Caco-2 (cell line): ENCODE measurements at regions not wholly inside any gene's neighbourhood (a gene's known extent, or its start where the extent isn't known, plus 50 kb on each side); places are given as distances from the start of the nearest gene placed in this dataset.

Experiments used
- BruUV-seq: library from RNA; stranded (reverse); fragments of 400-500 nt; replicated peaks from 2 replicates; lab custom pipeline; 2021; lab: Mats Ljungman, UMichigan
- CTCF ChIA-PET: fragments of 300-600 bp; sonication (Branson Sonifier 250); formaldehyde crosslinking; loops from one replicate; lab custom pipeline; 2022; ENCODE audit warnings: antibody characterized with exemption; lab: Charles Lee
- POLR2A ChIA-PET: fragments of 300-600 bp; sonication (Branson Sonifier 250); formaldehyde crosslinking; loops from one replicate; lab custom pipeline; 2022; ENCODE audit warnings: antibody characterized with exemption; lab: Charles Lee
- DNase-seq, 2 experiments: peaks; one replicate each; pipeline versions ENCODE4 v3.0.0 to v3.0.0-alpha.2; 2020 to 2022
- H3K27me3 ChIP-seq: replicated peaks from 2 replicates; pipeline ENCODE4 v1.6.0; 2011; ENCODE audit warnings: low read length; ENCODE audit not compliant: control insufficient read depth, insufficient read depth
- H3K36me3 ChIP-seq: 2 replicates; pipeline ENCODE4 v1.5.1; 2011; ENCODE audit warnings: low read length; ENCODE audit not compliant: control insufficient read depth, insufficient read depth
- H3K4me1 ChIP-seq: fragments of 250-450 bp; sonication (Bioruptor Pico); 2 replicates; pipeline ENCODE4 v1.5.1; 2020; ENCODE audit warnings: mild to moderate bottlenecking
- H3K4me3 ChIP-seq: 2 replicates; pipeline ENCODE4 v1.5.1; 2011; ENCODE audit warnings: low read depth, mild to moderate bottlenecking, control low read depth, low read length
- H3K9me3 ChIP-seq: fragments of 250-450 bp; sonication (Bioruptor Pico); 2 replicates; pipeline ENCODE4 v1.5.1; 2020; ENCODE audit warnings: mild to moderate bottlenecking, moderate library complexity
- H3K27ac Mint-ChIP-seq: one replicate; pipeline ENCODE4 v1.8.0; 2022; ENCODE audit warnings: mixed read lengths; ENCODE audit not compliant: unreplicated experiment
- H3K27me3 Mint-ChIP-seq: one replicate; pipeline ENCODE4 v1.8.0; 2022; ENCODE audit warnings: mixed read lengths; ENCODE audit not compliant: insufficient read depth, unreplicated experiment
- H3K36me3 Mint-ChIP-seq: one replicate; pipeline ENCODE4 v1.8.0; 2022; ENCODE audit warnings: mild to moderate bottlenecking, mixed read lengths; ENCODE audit not compliant: insufficient read depth, unreplicated experiment
- H3K4me1 Mint-ChIP-seq: one replicate; pipeline ENCODE4 v1.8.0; 2022; ENCODE audit warnings: low read depth, mixed read lengths; ENCODE audit not compliant: unreplicated experiment
- H3K4me3 Mint-ChIP-seq: one replicate; pipeline ENCODE4 v1.8.0; 2022; ENCODE audit warnings: mild to moderate bottlenecking, moderate library complexity, mixed read lengths; ENCODE audit not compliant: unreplicated experiment
- H3K9me3 Mint-ChIP-seq: one replicate; pipeline ENCODE4 v1.8.0; 2022; ENCODE audit warnings: mixed read lengths; ENCODE audit not compliant: unreplicated experiment
- CTCF ChIP-seq, 2 experiments: fragments of 200-600 bp in 1 of 2; IDR thresholded peaks; 1 replicate in 1 of 2; 2 replicates in 1 of 2; pipeline versions ENCODE4 v1.5.1 to v1.8.0; 2011 to 2022; ENCODE audit warnings: antibody characterized with exemption in 1 of 2, control low read depth in 1 of 2, inconsistent platforms in 1 of 2, low read depth in 1 of 2, low read length in 1 of 2, mild to moderate bottlenecking in 1 of 2, moderate library complexity in 1 of 2; ENCODE audit not compliant: insufficient read depth in 1 of 2, severe bottlenecking in 1 of 2, unreplicated experiment in 1 of 2
- intact Hi-C: fragments of 100-400 bp; cut with micrococcal nuclease; formaldehyde crosslinking; loops from one replicate; pipeline ENCODE4 v1.10.0; 2022; ENCODE audit not compliant: unreplicated experiment

- no peak overlapping the region for H3K4me3 Mint-ChIP-seq
- H3K27me3 Mint-ChIP-seq: no peaks in the 10 kb centered on the region
- H3K36me3 ChIP-seq: no peaks in the 10 kb centered on the region
- DNase-seq: no peak
- H3K9me3 ChIP-seq: no peaks in the 10 kb centered on the region
- intact Hi-C loops: no loop called here
- no peaks in the 10 kb centered on the region for H3K27me3 ChIP-seq
- H3K36me3 Mint-ChIP-seq: no peaks in the 10 kb centered on the region
- ChIA-PET CTCF (no interaction called here), POLR2A (no interaction called here)
- no peaks in the 10 kb centered on the region for H3K4me1 ChIP-seq
- H3K4me3 ChIP-seq: no peak overlapping the region
- no peak for TF ChIP-seq CTCF (IDR thresholded peaks at IDR 0.05; ENCODE audit: insufficient read depth in 1 of 2, low read depth in 1 of 2, low read length in 1 of 2, severe bottlenecking in 1 of 2, unreplicated experiment in 1 of 2)
- BruUV-seq: no TSS peak
- peaks cover 6% of the 10 kb centered on the region for H3K4me1 Mint-ChIP-seq
- no peak overlapping the region for H3K27ac Mint-ChIP-seq
- no peaks in the 10 kb centered on the region for H3K9me3 Mint-ChIP-seq
These were observed 174.3 kb downstream of the SYK start for GRCh38 chr9:90975781-90976538.

DNA sequence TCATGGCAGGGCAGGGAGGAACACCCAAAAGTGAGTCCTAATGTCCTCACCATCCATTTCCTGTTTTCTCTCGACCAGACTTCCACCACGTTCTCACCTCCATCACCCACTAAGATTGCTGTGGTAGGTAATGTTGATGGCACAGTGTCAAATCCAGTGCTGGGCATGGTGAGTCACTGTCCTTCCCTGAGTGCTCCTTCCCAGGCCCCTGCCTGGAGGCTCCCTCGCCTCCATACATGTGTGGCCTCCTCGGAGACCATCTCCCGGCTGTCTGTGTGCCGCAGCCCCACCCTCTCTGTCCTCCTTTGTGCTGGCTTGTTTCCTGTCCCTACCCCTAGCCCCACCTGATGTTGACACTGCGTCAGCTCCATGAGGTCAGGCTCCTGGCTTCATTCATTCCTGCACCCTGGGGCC, 177.5 kb downstream of the SYK start:
- CTCF ChIA-PET: no interaction called here
- intact Hi-C loops: no loop called here
- Histone ChIP-seq H3K36me3 (no peaks in the 10 kb centered on the region), H3K4me3 (no peak overlapping the region), H3K27me3 (no peaks in the 10 kb centered on the region), H3K4me1 (no peaks in the 10 kb centered on the region), H3K9me3 (no peaks in the 10 kb centered on the region)
- no peak for TF ChIP-seq CTCF (IDR thresholded peaks at IDR 0.05; ENCODE audit: insufficient read depth in 1 of 2, low read depth in 1 of 2, low read length in 1 of 2, severe bottlenecking in 1 of 2, unreplicated experiment in 1 of 2)
- Mint-ChIP-seq H3K27ac (no peak overlapping the region), H3K27me3 (no peaks in the 10 kb centered on the region), H3K36me3 (no peaks in the 10 kb centered on the region), H3K9me3 (no peaks in the 10 kb centered on the region), H3K4me1 (peaks cover 6% of the 10 kb centered on the region), H3K4me3 (no peak overlapping the region)
- POLR2A ChIA-PET: no interaction called here
- no peak for DNase-seq
- no TSS peak for BruUV-seq

DNA sequence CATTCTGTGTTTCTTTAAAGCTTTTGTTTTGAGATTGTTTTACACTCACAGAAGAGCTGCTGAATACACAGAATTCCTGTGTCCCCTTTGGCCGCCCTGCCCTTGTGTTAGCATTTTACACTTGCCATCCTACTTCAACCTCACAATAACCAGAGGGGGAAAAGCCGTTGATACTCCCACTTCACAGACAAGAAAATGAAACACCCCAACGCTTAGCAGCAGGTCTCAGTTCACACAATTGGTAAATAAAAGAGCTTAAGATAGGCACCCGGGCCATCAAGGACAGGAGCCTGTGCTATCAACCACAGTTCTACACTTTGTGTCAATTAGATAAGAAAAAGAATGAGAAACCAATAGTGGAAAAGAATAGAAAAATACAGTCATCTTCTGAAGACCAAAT, 178.0 kb downstream of the SYK start:
- H3K4me3 Mint-ChIP-seq: no peak overlapping the region
- no peak overlapping the region for H3K4me3 ChIP-seq
- peaks cover 6% of the 10 kb centered on the region for H3K4me1 Mint-ChIP-seq
- CTCF ChIA-PET: no interaction called here
- H3K36me3 Mint-ChIP-seq: no peaks in the 10 kb centered on the region
- no peaks in the 10 kb centered on the region for H3K4me1 ChIP-seq
- no peaks in the 10 kb centered on the region for H3K27me3 ChIP-seq
- POLR2A ChIA-PET: no interaction called here
- H3K27me3 Mint-ChIP-seq: no peaks in the 10 kb centered on the region
- TF ChIP-seq CTCF (IDR thresholded peaks at IDR 0.05; ENCODE audit: insufficient read depth in 1 of 2, low read depth in 1 of 2, low read length in 1 of 2, severe bottlenecking in 1 of 2, unreplicated experiment in 1 of 2): no peak
- intact Hi-C loops: no loop called here
- H3K9me3 Mint-ChIP-seq: no peaks in the 10 kb centered on the region
- BruUV-seq: no TSS peak
- H3K27ac Mint-ChIP-seq: no peak overlapping the region
- DNase-seq: no peak
- no peaks in the 10 kb centered on the region for H3K9me3 ChIP-seq
- no peaks in the 10 kb centered on the region for H3K36me3 ChIP-seq
